Parathyroid adenoma (tissue), 2 donors: ENCODE measurements at regions not wholly inside any gene's neighbourhood (a gene's known extent, or its start where the extent isn't known, plus 50 kb on each side); places are given as distances from the start of the nearest gene placed in this dataset.

Source experiments
- H2AFZ ChIP-seq: fragments of 300-600 bp; sonication (generic); one replicate; pipeline ENCODE4 v1.7.0; 2017; ENCODE audit warnings: antibody characterized with exemption, mild to moderate bottlenecking
- H3K27ac ChIP-seq: fragments of 300-600 bp; sonication (generic); one replicate; pipeline ENCODE4 v1.7.0; 2017
- H3K27me3 ChIP-seq: fragments of 300-600 bp; sonication (generic); one replicate; pipeline ENCODE4 v1.7.0; 2017; ENCODE audit warnings: low read length; ENCODE audit not compliant: control insufficient read depth, insufficient read depth
- H3K36me3 ChIP-seq: fragments of 300-600 bp; sonication (generic); one replicate; pipeline ENCODE4 v1.7.0; 2017; ENCODE audit warnings: low read length; ENCODE audit not compliant: control insufficient read depth, insufficient read depth
- H3K4me1 ChIP-seq: fragments of 300-600 bp; sonication (generic); one replicate; pipeline ENCODE4 v1.7.0; 2017; ENCODE audit warnings: control low read depth
- H3K4me2 ChIP-seq: fragments of 300-600 bp; sonication (generic); one replicate; pipeline ENCODE4 v1.7.0; 2017; ENCODE audit warnings: low read length
- H3K4me3 ChIP-seq: fragments of 300-600 bp; sonication (generic); one replicate; pipeline ENCODE4 v1.7.0; 2017; ENCODE audit warnings: low read depth, low read length
- H3K79me2 ChIP-seq: fragments of 300-600 bp; sonication (generic); one replicate; pipeline ENCODE4 v1.7.0; 2017; ENCODE audit warnings: control low read depth
- H3K9ac ChIP-seq: fragments of 300-600 bp; sonication (generic); one replicate; pipeline ENCODE4 v1.7.0; 2017; ENCODE audit warnings: mild to moderate bottlenecking
- H3K9me3 ChIP-seq: fragments of 300-600 bp; sonication (generic); one replicate; pipeline ENCODE4 v1.7.0; 2017; ENCODE audit warnings: low read length; ENCODE audit not compliant: control insufficient read depth
- CTCF ChIP-seq: fragments of 300-600 bp; sonication (generic); IDR thresholded peaks from one replicate; pipeline ENCODE4 v1.7.0; 2017; ENCODE audit warnings: antibody characterized with exemption, mild to moderate bottlenecking
- donor health status: primary hyperparathyroidism.

DNA sequence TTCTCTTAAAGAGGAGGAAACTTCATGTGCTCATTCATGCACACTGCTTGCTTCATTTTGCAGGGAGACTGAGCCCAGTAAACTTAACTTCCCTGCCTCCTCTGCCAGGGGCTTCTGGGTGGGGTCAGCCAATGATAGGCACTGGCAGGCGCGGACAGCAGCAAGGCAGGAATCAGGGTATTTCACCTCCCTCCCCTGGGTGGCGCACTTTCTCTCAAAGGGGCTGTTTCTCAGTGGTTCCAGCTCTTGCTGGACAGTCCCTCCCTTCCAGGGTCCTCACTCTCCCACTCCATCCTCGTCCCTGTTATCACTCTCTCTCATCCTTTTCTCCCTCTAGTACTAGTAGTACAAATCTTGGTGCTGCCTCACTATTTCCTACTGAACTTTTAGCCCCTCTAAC is 320.5 kb upstream of the ZNF521 start:
- Histone ChIP-seq H3K4me1 (no peaks in the 10 kb centered on the region), H3K9ac (no peak overlapping the region), H3K9me3 (no peaks in the 10 kb centered on the region), H2AFZ (no peak overlapping the region), H3K27ac (no peak overlapping the region), H3K36me3 (no peaks in the 10 kb centered on the region), H3K4me3 (no peak overlapping the region), H3K27me3 (no peaks in the 10 kb centered on the region), H3K79me2 (no peaks in the 10 kb centered on the region), H3K4me2 (no peak overlapping the region)
- no peak for TF ChIP-seq CTCF

DNA sequence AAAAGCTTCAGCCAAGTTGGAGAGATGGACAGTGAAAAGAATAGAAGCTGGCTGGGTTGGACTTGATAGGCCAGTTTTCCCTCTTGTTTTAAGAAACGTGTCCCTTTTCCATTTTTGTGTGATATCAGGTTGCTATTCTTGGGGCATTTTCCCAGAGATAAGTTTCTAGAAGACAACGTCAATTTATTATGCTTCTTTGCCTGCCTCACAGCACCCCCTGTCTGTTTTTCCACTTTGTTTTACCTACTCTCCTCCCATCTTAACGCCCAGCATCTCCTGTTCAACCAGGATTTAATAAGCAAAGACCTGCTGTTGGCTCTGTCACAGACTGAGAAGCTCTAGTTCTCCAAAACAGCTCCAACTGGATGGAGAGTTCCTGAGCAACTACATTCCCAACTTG is 317.8 kb upstream of the ZNF521 start:
- H3K36me3 ChIP-seq = no peaks in the 10 kb centered on the region
- H3K9me3 ChIP-seq = no peaks in the 10 kb centered on the region
- no peak overlapping the region for H3K27ac ChIP-seq
- H3K4me2 ChIP-seq = no peak overlapping the region
- no peak overlapping the region for H3K9ac ChIP-seq
- no peak for TF ChIP-seq CTCF
- no peak overlapping the region for H3K4me3 ChIP-seq
- no peak overlapping the region for H2AFZ ChIP-seq
- H3K4me1 ChIP-seq = no peaks in the 10 kb centered on the region
- H3K27me3 ChIP-seq = no peaks in the 10 kb centered on the region
- no peaks in the 10 kb centered on the region for H3K79me2 ChIP-seq

- no peak for TF ChIP-seq CTCF
- no peak overlapping the region for H3K9ac ChIP-seq
- no peak overlapping the region for H3K27ac ChIP-seq
- no peaks in the 10 kb centered on the region for H3K36me3 ChIP-seq
- H2AFZ ChIP-seq = no peak overlapping the region
- H3K4me3 ChIP-seq = no peak overlapping the region
- no peaks in the 10 kb centered on the region for H3K27me3 ChIP-seq
- no peaks in the 10 kb centered on the region for H3K79me2 ChIP-seq
- H3K9me3 ChIP-seq = no peaks in the 10 kb centered on the region
- H3K4me2 ChIP-seq = no peak overlapping the region
- no peaks in the 10 kb centered on the region for H3K4me1 ChIP-seq
These were observed 310.3 kb upstream of the ZNF521 start for GRCh38 chr18:25662272-25662671.

DNA sequence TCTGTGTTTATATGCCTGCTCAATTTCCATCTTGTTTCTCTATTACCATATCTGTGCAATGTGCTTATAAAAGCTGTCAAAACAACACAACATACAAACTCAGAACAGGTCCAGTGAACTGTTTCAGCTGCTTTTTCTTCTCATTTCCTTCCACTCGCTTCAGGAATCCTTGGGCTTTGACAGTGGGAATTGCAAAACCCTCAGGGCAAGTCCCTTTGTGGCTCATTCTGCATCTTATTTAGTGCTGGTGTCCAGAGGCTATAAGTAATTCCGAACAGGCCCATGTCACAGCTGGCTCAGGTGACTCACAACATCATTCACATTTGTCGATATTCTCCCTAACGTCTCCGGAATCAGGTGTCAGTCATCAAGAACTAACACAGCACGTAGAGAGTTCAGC is 309.9 kb upstream of the ZNF521 start:
- Histone ChIP-seq H3K36me3 (no peaks in the 10 kb centered on the region), H3K27me3 (no peaks in the 10 kb centered on the region), H3K79me2 (no peaks in the 10 kb centered on the region), H3K4me2 (no peak overlapping the region), H3K9ac (no peak overlapping the region), H3K4me1 (no peaks in the 10 kb centered on the region), H3K9me3 (no peaks in the 10 kb centered on the region), H3K27ac (no peak overlapping the region), H3K4me3 (no peak overlapping the region), H2AFZ (no peak overlapping the region)
- TF ChIP-seq CTCF = no peak

- H3K27ac ChIP-seq = no peak overlapping the region
- H3K9me3 ChIP-seq = no peaks in the 10 kb centered on the region
- TF ChIP-seq CTCF = no peak
- no peak overlapping the region for H2AFZ ChIP-seq
- H3K27me3 ChIP-seq = no peaks in the 10 kb centered on the region
- H3K79me2 ChIP-seq = no peaks in the 10 kb centered on the region
- H3K9ac ChIP-seq = no peak overlapping the region
- H3K4me2 ChIP-seq = no peak overlapping the region
- H3K4me3 ChIP-seq = no peak overlapping the region
- H3K36me3 ChIP-seq = no peaks in the 10 kb centered on the region
- H3K4me1 ChIP-seq = no peaks in the 10 kb centered on the region
These were observed 307.6 kb upstream of the ZNF521 start for GRCh38 chr18:25659541-25659940.
